H9 (cell line): ENCODE measurements at regions not wholly inside any gene's neighbourhood (a gene's known extent, or its start where the extent isn't known, plus 50 kb on each side); places are given as distances from the start of the nearest gene placed in this dataset.

Experiments used
- DNase-seq: peaks from one replicate; pipeline ENCODE4 v3.0.0-alpha.2; 2017
- H2AFZ ChIP-seq: one replicate; pipeline ENCODE4 v1.6.1; 2013; ENCODE audit warnings: mild to moderate bottlenecking, low read length, control low read depth, moderate library complexity
- H2AK5ac ChIP-seq: 2 replicates; pipeline ENCODE4 v1.6.1; 2013; ENCODE audit warnings: low read length, control low read depth, mixed read lengths; ENCODE audit not compliant: insufficient read length
- H2BK120ac ChIP-seq: one replicate; pipeline ENCODE4 v1.6.1; 2013; ENCODE audit warnings: low read depth, mild to moderate bottlenecking, low read length, control low read depth, inconsistent platforms; ENCODE audit not compliant: poor library complexity, severe bottlenecking
- H2BK12ac ChIP-seq: 2 replicates; pipeline ENCODE4 v1.6.1; 2013; ENCODE audit warnings: low read length, control low read depth, mixed read lengths, low read depth; ENCODE audit not compliant: insufficient read length
- H2BK15ac ChIP-seq: 2 replicates; pipeline ENCODE4 v1.6.1; 2013; ENCODE audit warnings: low read depth, low read length, control low read depth
- H2BK20ac ChIP-seq: one replicate; pipeline ENCODE4 v1.6.1; 2013; ENCODE audit warnings: low read depth, mild to moderate bottlenecking, low read length, control low read depth, inconsistent platforms; ENCODE audit not compliant: poor library complexity, severe bottlenecking
- H2BK5ac ChIP-seq: 2 replicates; pipeline ENCODE4 v1.6.1; 2013; ENCODE audit warnings: low read length, control low read depth, mixed read lengths; ENCODE audit not compliant: insufficient read length
- H3K14ac ChIP-seq: 2 replicates; pipeline ENCODE4 v1.6.1; 2013; ENCODE audit warnings: low read length, control low read depth; ENCODE audit not compliant: insufficient read depth
- H3K18ac ChIP-seq: 2 replicates; pipeline ENCODE4 v1.6.1; 2013; ENCODE audit warnings: low read depth, mild to moderate bottlenecking, mixed read lengths, low read length, control low read depth; ENCODE audit not compliant: insufficient read length
- H3K23ac ChIP-seq: 2 replicates; pipeline ENCODE4 v1.6.1; 2013; ENCODE audit warnings: low read length, control low read depth, mixed read lengths, low read depth; ENCODE audit not compliant: insufficient read length
- H3K23me2 ChIP-seq: 2 replicates; pipeline ENCODE4 v1.6.1; 2013; ENCODE audit warnings: low read depth, mild to moderate bottlenecking, mixed read lengths, low read length, control low read depth; ENCODE audit not compliant: insufficient read length, poor library complexity, severe bottlenecking
- H3K27ac ChIP-seq: 2 replicates; pipeline ENCODE4 v1.5.1; 2013; ENCODE audit warnings: low read length, control low read depth, mixed read lengths, low read depth; ENCODE audit not compliant: insufficient read length
- H3K27me3 ChIP-seq: 2 replicates; pipeline ENCODE4 v1.6.1; 2013; ENCODE audit warnings: low read length, control low read depth, inconsistent platforms; ENCODE audit not compliant: insufficient read depth
- H3K4ac ChIP-seq: 2 replicates; pipeline ENCODE4 v1.6.1; 2013; ENCODE audit warnings: low read depth, mild to moderate bottlenecking, control low read depth, inconsistent platforms, low read length, moderate library complexity
- H3K4me1 ChIP-seq: 2 replicates; pipeline ENCODE4 v1.6.1; 2013; ENCODE audit warnings: low read length, control low read depth, inconsistent platforms; ENCODE audit not compliant: insufficient read depth
- H3K4me2 ChIP-seq: 2 replicates; pipeline ENCODE4 v1.6.1; 2013; ENCODE audit warnings: low read length, control low read depth, mixed read lengths; ENCODE audit not compliant: insufficient read length, insufficient read depth
- H3K56ac ChIP-seq: 2 replicates; pipeline ENCODE4 v1.6.1; 2013; ENCODE audit warnings: low read depth, mild to moderate bottlenecking, mixed read lengths, low read length, control low read depth; ENCODE audit not compliant: insufficient read length
- H3K79me1 ChIP-seq: 2 replicates; pipeline ENCODE4 v1.6.1; 2013; ENCODE audit warnings: low read depth, mild to moderate bottlenecking, moderate library complexity, low read length, control low read depth, inconsistent platforms; ENCODE audit not compliant: insufficient read depth, poor library complexity, severe bottlenecking
- H3K79me2 ChIP-seq: 2 replicates; pipeline ENCODE4 v1.6.1; 2013; ENCODE audit warnings: low read length, control low read depth, inconsistent platforms; ENCODE audit not compliant: insufficient read depth
- H3K9ac ChIP-seq: 2 replicates; pipeline ENCODE4 v1.6.1; 2013; ENCODE audit warnings: low read length, control low read depth, mixed read lengths; ENCODE audit not compliant: insufficient read length; ENCODE audit errors: extremely low read depth
- H3K9me3 ChIP-seq: one replicate; pipeline ENCODE4 v1.6.1; 2013; ENCODE audit warnings: low read depth, low read length, inconsistent platforms; ENCODE audit not compliant: control insufficient read depth
- H3T11ph ChIP-seq: one replicate; pipeline ENCODE4 v1.6.1; 2013; ENCODE audit warnings: mild to moderate bottlenecking, low read length, control low read depth, inconsistent platforms
- H4K20me1 ChIP-seq: one replicate; pipeline ENCODE4 v1.6.1; 2013; ENCODE audit not compliant: control insufficient read depth, insufficient read length, insufficient read depth
- H4K5ac ChIP-seq: 2 replicates; pipeline ENCODE4 v1.6.1; 2013; ENCODE audit warnings: low read depth, mild to moderate bottlenecking, mixed read lengths, low read length, control low read depth; ENCODE audit not compliant: insufficient read length
- H4K8ac ChIP-seq: replicated peaks from 2 replicates; pipeline ENCODE4 v1.6.1; 2013; ENCODE audit warnings: low read length, control low read depth, mixed read lengths, low read depth; ENCODE audit not compliant: insufficient read length
- H4K91ac ChIP-seq: 2 replicates; pipeline ENCODE4 v1.6.1; 2013; ENCODE audit warnings: low read depth, mild to moderate bottlenecking, moderate library complexity, mixed read lengths, low read length, control low read depth; ENCODE audit not compliant: insufficient read length
- H3K27ac Mint-ChIP-seq, 3 experiments: 2 replicates in 2 of 3; 3 replicates in 1 of 3; pipeline ENCODE4 v1.8.0; 2020 to 2021; ENCODE audit warnings: mixed read lengths in 3 of 3, mild to moderate bottlenecking in 1 of 3, moderate library complexity in 1 of 3
- H3K27me3 Mint-ChIP-seq: 2 replicates; pipeline ENCODE4 v1.8.0; 2021; ENCODE audit warnings: low read depth, mild to moderate bottlenecking, moderate library complexity, mixed read lengths
- H3K36me3 Mint-ChIP-seq, 3 experiments: 2 replicates in 2 of 3; 3 replicates in 1 of 3; pipeline ENCODE4 v1.8.0; 2020 to 2021; ENCODE audit warnings: low read depth in 3 of 3, mixed read lengths in 3 of 3; ENCODE audit not compliant: insufficient read depth in 1 of 3
- H3K4me1 Mint-ChIP-seq, 2 experiments: 2 replicates each; pipeline ENCODE4 v1.8.0; 2020; ENCODE audit warnings: mixed read lengths in 2 of 2
- H3K4me3 Mint-ChIP-seq, 2 experiments: 2 replicates in 1 of 2; 3 replicates in 1 of 2; pipeline ENCODE4 v1.8.0; 2020 to 2021; ENCODE audit warnings: mild to moderate bottlenecking in 2 of 2, mixed read lengths in 2 of 2, moderate library complexity in 1 of 2
- H3K9me3 Mint-ChIP-seq, 2 experiments: 2 replicates in 1 of 2; 3 replicates in 1 of 2; pipeline ENCODE4 v1.8.0; 2020; ENCODE audit warnings: mild to moderate bottlenecking in 2 of 2, mixed read lengths in 2 of 2, moderate library complexity in 1 of 2
- TF ChIP-seq, protein P1 (sequence below): fragments of 200-600 bp; sonication (generic); conservative IDR thresholded peaks from 3 replicates; pipeline ENCODE4 v1.8.0; 2021; ENCODE audit warnings: antibody characterized with exemption, mild to moderate bottlenecking

DNA sequence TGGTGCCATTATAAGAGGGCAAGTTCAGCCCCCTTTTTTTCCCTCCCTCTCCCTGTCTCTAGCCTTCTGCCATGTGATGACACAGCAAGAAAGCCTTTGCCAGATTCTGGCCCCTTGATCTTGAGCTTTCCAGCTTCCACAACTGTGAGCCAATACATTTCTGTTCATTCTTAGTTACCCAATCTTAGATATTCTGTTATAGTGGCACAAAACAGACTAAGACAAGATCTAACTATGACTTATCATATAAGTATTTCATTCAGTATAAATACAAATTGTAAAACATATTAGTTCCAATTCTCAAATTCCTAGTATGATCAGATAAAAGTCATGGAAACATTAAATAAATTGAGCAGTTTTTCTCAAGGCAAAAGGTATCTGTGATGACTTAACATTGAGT, 276.3 kb downstream of the COX7C start:
- no peak overlapping the region for H2BK5ac ChIP-seq
- no peak overlapping the region for H2BK12ac ChIP-seq
- H4K8ac ChIP-seq: no peak overlapping the region
- H3K14ac ChIP-seq: no peak overlapping the region
- no peaks in the 10 kb centered on the region for H3K27me3 ChIP-seq
- H3K4me1 Mint-ChIP-seq: no peaks in the 10 kb centered on the region
- no peaks in the 10 kb centered on the region for H3K27me3 Mint-ChIP-seq
- H3K4ac ChIP-seq: no peak overlapping the region
- no peak overlapping the region for H2BK120ac ChIP-seq
- no peak overlapping the region for H3K23ac ChIP-seq
- H2AK5ac ChIP-seq: no peak overlapping the region
- no peak overlapping the region for H3K18ac ChIP-seq
- H3K27ac Mint-ChIP-seq: no peak overlapping the region
- no peak overlapping the region for H3K4me3 Mint-ChIP-seq
- no peak overlapping the region for H3K9ac ChIP-seq
- H3T11ph ChIP-seq: no peak overlapping the region
- DNase-seq: no peak
- TF ChIP-seq, protein P1, sequence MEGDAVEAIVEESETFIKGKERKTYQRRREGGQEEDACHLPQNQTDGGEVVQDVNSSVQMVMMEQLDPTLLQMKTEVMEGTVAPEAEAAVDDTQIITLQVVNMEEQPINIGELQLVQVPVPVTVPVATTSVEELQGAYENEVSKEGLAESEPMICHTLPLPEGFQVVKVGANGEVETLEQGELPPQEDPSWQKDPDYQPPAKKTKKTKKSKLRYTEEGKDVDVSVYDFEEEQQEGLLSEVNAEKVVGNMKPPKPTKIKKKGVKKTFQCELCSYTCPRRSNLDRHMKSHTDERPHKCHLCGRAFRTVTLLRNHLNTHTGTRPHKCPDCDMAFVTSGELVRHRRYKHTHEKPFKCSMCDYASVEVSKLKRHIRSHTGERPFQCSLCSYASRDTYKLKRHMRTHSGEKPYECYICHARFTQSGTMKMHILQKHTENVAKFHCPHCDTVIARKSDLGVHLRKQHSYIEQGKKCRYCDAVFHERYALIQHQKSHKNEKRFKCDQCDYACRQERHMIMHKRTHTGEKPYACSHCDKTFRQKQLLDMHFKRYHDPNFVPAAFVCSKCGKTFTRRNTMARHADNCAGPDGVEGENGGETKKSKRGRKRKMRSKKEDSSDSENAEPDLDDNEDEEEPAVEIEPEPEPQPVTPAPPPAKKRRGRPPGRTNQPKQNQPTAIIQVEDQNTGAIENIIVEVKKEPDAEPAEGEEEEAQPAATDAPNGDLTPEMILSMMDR: no peak
- H3K56ac ChIP-seq: no peak overlapping the region
- H3K4me1 ChIP-seq: no peaks in the 10 kb centered on the region
- no peaks in the 10 kb centered on the region for H4K20me1 ChIP-seq
- H3K36me3 Mint-ChIP-seq: no peaks in the 10 kb centered on the region
- no peak overlapping the region for H2AFZ ChIP-seq
- no peak overlapping the region for H4K5ac ChIP-seq
- no peaks in the 10 kb centered on the region for H3K79me2 ChIP-seq
- H3K23me2 ChIP-seq: no peaks in the 10 kb centered on the region
- no peak overlapping the region for H2BK20ac ChIP-seq
- no peaks in the 10 kb centered on the region for H3K9me3 Mint-ChIP-seq
- H2BK15ac ChIP-seq: no peak overlapping the region
- no peak overlapping the region for H3K27ac ChIP-seq
- no peaks in the 10 kb centered on the region for H3K79me1 ChIP-seq
- H3K9me3 ChIP-seq: no peaks in the 10 kb centered on the region
- H3K4me2 ChIP-seq: no peak overlapping the region
- no peak overlapping the region for H4K91ac ChIP-seq
